ENCODE measurements at regions not wholly inside any gene's neighbourhood (a gene's known extent, or its start where the extent isn't known, plus 50 kb on each side); places are given as distances from the start of the nearest gene placed in this dataset.
"Not testable (repeated sequence)": the region's sequence is repeated elsewhere in the genome, so short reads cannot be mapped to it uniquely, and the experiment has no call there.

DNA sequence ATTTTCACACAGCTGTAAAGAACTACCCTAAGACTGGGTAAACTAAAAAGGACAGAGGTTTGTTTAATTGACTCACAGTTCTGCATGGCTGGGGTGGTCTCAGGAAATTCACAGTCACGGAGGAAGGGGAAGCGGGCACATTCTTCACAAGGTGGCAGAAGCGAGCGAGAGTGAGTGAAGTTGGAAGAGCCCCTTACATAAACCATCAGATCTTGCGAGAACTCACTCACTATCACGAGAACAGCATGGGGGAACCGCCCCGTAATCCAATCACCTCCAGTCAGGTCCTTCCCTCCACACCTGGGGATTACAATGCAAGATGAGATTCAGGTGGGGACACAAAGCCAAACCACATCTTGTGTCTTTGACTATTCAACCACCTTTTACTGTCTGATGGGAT is 700.5 kb downstream of the TENT5A start:
- TF ChIP-seq TAF1 (IDR thresholded peaks at IDR 0.05; ENCODE audit: low read depth, low read length): no peak
- no peak for TF ChIP-seq POLR2AphosphoS5 (IDR thresholded peaks at IDR 0.05; ENCODE audit: low read depth, low read length)
- TF ChIP-seq POLR2A (IDR thresholded peaks at IDR 0.05; ENCODE audit: low read depth, low read length): no peak
- TF ChIP-seq SPI1 (IDR thresholded peaks at IDR 0.05; ENCODE audit: low read depth, low read length): no peak
- TF ChIP-seq PAX5 (IDR thresholded peaks at IDR 0.05; ENCODE audit: insufficient read depth, low read length, severe bottlenecking): no peak
- TF ChIP-seq POU2F2 (IDR thresholded peaks at IDR 0.05; ENCODE audit: low read depth, low read length): no peak
- DNase-seq (ENCODE audit: insufficient read length, low spot score): no peak
- FAIRE-seq: no peak

DNA sequence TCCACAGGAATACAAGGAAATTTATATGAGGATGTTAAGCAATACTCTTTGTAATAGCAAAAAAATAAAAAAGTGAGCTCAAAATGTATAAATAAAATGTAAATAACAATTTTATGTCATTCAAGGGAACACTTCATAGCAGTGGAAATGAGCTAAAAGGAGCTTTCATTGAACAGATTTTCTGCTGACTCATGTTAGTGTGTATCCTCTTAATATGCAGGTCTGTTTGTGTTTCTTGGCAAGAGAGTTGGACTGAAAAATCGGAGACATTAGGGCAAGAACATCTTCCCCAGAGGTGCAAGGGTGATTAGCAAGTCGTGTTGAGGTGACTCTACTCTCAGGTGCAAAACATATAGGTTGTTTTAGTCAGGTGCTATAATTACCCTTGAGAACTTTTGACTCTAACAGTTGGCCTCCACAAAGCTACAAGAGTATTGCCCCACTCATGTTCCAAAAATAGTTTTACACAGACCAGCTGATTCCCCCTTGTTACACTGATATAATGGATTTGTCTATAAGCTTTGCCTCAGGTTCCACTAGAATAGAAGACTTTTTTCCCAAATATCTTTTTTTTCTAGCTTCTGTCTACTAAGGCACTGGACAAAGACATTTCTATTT is 702.9 kb downstream of the TENT5A start:
- DNase-seq (ENCODE audit: insufficient read length, low spot score) (no peak), FAIRE-seq (no peak)
- TF ChIP-seq POLR2AphosphoS5 (IDR thresholded peaks at IDR 0.05; ENCODE audit: low read depth, low read length) (no peak), SPI1 (IDR thresholded peaks at IDR 0.05; ENCODE audit: low read depth, low read length) (no peak), POU2F2 (IDR thresholded peaks at IDR 0.05; ENCODE audit: low read depth, low read length) (no peak), PAX5 (IDR thresholded peaks at IDR 0.05; ENCODE audit: insufficient read depth, low read length, severe bottlenecking) (no peak), TAF1 (IDR thresholded peaks at IDR 0.05; ENCODE audit: low read depth, low read length) (no peak), POLR2A (IDR thresholded peaks at IDR 0.05; ENCODE audit: low read depth, low read length) (no peak)

GRCh38 chr6:81031416-81031815 is 721.1 kb downstream of the TENT5A start:
- no peak for FAIRE-seq
- no peak for DNase-seq (ENCODE audit: insufficient read length, low spot score)
- TF ChIP-seq POLR2A (IDR thresholded peaks at IDR 0.05; ENCODE audit: low read depth, low read length) (no peak), POU2F2 (IDR thresholded peaks at IDR 0.05; ENCODE audit: low read depth, low read length) (no peak), TAF1 (IDR thresholded peaks at IDR 0.05; ENCODE audit: low read depth, low read length) (no peak), SPI1 (IDR thresholded peaks at IDR 0.05; ENCODE audit: low read depth, low read length) (no peak), POLR2AphosphoS5 (IDR thresholded peaks at IDR 0.05; ENCODE audit: low read depth, low read length) (no peak), PAX5 (IDR thresholded peaks at IDR 0.05; ENCODE audit: insufficient read depth, low read length, severe bottlenecking) (no peak)

DNA sequence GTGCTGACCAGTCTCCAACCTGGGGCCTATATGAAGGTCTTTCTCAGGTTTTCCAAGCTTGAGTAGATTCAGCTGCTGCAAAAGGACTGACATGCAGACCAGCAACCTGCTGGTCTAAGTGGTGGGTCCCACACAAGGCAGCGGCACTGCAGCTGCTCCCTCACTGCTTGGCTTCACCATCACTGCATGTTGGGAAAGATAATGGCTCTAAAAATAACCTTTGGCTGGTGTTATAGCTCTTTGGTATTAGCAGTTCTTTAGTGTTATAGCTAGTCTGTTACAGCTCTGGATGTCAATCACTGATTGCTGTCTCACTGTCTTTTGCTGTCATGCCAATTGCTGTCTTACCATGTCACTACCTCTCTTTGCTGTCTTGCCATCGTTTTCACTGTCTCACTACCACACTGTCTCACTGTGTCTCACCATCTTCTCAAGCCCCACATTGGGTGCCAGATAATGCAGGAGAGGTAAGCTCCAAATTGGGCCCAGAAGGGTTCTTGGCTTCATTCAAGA is 726.4 kb downstream of the TENT5A start:
- DNase-seq (ENCODE audit: insufficient read length, low spot score) (no peak), FAIRE-seq (no peak)
- TF ChIP-seq POU2F2 (IDR thresholded peaks at IDR 0.05; ENCODE audit: low read depth, low read length) (no peak), SPI1 (IDR thresholded peaks at IDR 0.05; ENCODE audit: low read depth, low read length) (no peak), TAF1 (IDR thresholded peaks at IDR 0.05; ENCODE audit: low read depth, low read length) (no peak), PAX5 (IDR thresholded peaks at IDR 0.05; ENCODE audit: insufficient read depth, low read length, severe bottlenecking) (no peak), POLR2A (IDR thresholded peaks at IDR 0.05; ENCODE audit: low read depth, low read length) (no peak), POLR2AphosphoS5 (IDR thresholded peaks at IDR 0.05; ENCODE audit: low read depth, low read length) (no peak)

DNA sequence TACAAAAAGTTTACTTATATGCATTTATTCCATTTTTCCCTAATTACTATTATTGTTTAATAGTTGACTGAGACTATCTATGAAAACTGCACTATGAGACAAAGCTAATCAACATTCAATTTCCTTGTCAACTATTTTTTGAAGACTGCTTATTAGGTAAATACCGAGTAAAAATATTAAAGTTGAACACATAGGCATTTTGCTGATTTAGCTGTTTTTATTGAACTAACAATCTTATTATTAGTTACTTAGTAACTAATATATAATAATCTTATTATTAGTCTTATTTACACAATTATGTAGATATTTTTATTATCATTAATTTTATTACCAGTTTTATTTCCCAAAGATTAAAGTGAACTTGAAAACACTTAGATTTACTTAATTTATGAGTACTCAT is 728.8 kb downstream of the TENT5A start:
- no peak for DNase-seq (ENCODE audit: insufficient read length, low spot score)
- no peak for TF ChIP-seq SPI1 (IDR thresholded peaks at IDR 0.05; ENCODE audit: low read depth, low read length)
- TF ChIP-seq POLR2A (IDR thresholded peaks at IDR 0.05; ENCODE audit: low read depth, low read length): no peak
- TF ChIP-seq POLR2AphosphoS5 (IDR thresholded peaks at IDR 0.05; ENCODE audit: low read depth, low read length): no peak
- no peak for TF ChIP-seq PAX5 (IDR thresholded peaks at IDR 0.05; ENCODE audit: insufficient read depth, low read length, severe bottlenecking)
- no peak for TF ChIP-seq POU2F2 (IDR thresholded peaks at IDR 0.05; ENCODE audit: low read depth, low read length)
- TF ChIP-seq TAF1 (IDR thresholded peaks at IDR 0.05; ENCODE audit: low read depth, low read length): no peak
- FAIRE-seq: no peak

GRCh38 chr6:81023007-81023582 is 729.4 kb downstream of the TENT5A start:
- TF ChIP-seq POU2F2 (IDR thresholded peaks at IDR 0.05; ENCODE audit: low read depth, low read length): no peak
- TF ChIP-seq PAX5 (IDR thresholded peaks at IDR 0.05; ENCODE audit: insufficient read depth, low read length, severe bottlenecking): no peak
- no peak for TF ChIP-seq POLR2AphosphoS5 (IDR thresholded peaks at IDR 0.05; ENCODE audit: low read depth, low read length)
- no peak for TF ChIP-seq SPI1 (IDR thresholded peaks at IDR 0.05; ENCODE audit: low read depth, low read length)
- no peak for TF ChIP-seq POLR2A (IDR thresholded peaks at IDR 0.05; ENCODE audit: low read depth, low read length)
- no peak for TF ChIP-seq TAF1 (IDR thresholded peaks at IDR 0.05; ENCODE audit: low read depth, low read length)
- FAIRE-seq (no peak), DNase-seq (ENCODE audit: insufficient read length, low spot score) (no peak)

DNA sequence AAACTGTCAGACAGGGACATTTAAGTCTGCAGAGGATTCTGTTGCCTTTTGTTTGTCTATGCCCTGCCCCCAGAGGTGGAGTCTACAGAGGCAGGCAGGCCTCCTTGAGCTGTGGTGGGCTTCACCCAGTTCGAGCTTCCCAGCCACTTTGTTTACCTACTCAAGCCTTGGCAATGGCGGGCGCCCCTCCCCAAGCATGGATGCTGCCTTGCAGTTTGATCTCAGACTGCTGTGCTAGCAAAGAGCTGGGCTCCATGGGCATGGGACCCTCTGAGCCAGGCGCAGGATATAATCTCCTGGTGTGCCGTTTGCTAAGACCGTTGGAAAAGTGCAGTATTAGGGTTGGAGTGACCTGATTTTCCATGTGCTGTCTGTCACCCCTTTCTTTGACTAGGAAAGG is 734.9 kb downstream of the TENT5A start:
- not testable (repeated sequence) for DNase-seq (ENCODE audit: insufficient read length, low spot score); FAIRE-seq

- no peak for FAIRE-seq
- TF ChIP-seq POLR2AphosphoS5 (IDR thresholded peaks at IDR 0.05; ENCODE audit: low read depth, low read length) (no peak), PAX5 (IDR thresholded peaks at IDR 0.05; ENCODE audit: insufficient read depth, low read length, severe bottlenecking) (no peak), TAF1 (IDR thresholded peaks at IDR 0.05; ENCODE audit: low read depth, low read length) (no peak), POU2F2 (IDR thresholded peaks at IDR 0.05; ENCODE audit: low read depth, low read length) (no peak), POLR2A (IDR thresholded peaks at IDR 0.05; ENCODE audit: low read depth, low read length) (no peak), SPI1 (IDR thresholded peaks at IDR 0.05; ENCODE audit: low read depth, low read length) (no peak)
- DNase-seq (ENCODE audit: insufficient read length, low spot score): no peak
Measured at GRCh38 chr6:81003894-81004293, 748.6 kb downstream of the TENT5A start.

DNA sequence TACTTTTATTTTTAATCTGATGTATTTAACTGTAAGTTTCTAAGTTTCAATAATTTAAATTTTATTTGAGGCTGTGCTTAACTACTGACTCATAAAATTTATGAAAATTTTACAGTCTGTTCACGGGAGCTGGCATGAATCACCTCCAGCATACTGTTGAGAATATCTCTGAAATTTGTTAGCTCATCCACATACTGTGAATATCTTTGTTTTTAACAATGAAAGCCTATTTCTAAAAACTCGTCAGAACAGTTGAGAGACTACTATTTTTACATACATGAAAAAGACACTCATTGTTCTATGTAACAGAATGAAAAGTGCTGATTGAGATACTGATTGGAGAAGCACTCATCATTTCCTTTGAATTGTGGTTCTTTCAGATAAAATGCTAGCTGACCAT is 749.3 kb downstream of the TENT5A start:
- FAIRE-seq (no peak), DNase-seq (ENCODE audit: insufficient read length, low spot score) (no peak)

More for the DNA sequence above, 749.3 kb downstream of the TENT5A start:
- TF ChIP-seq PAX5 (IDR thresholded peaks at IDR 0.05; ENCODE audit: insufficient read depth, low read length, severe bottlenecking): no peak
- TF ChIP-seq SPI1 (IDR thresholded peaks at IDR 0.05; ENCODE audit: low read depth, low read length): no peak
- no peak for TF ChIP-seq POLR2AphosphoS5 (IDR thresholded peaks at IDR 0.05; ENCODE audit: low read depth, low read length)
- no peak for TF ChIP-seq POU2F2 (IDR thresholded peaks at IDR 0.05; ENCODE audit: low read depth, low read length)
- TF ChIP-seq POLR2A (IDR thresholded peaks at IDR 0.05; ENCODE audit: low read depth, low read length): no peak
- TF ChIP-seq TAF1 (IDR thresholded peaks at IDR 0.05; ENCODE audit: low read depth, low read length): no peak

Data from GM12891 (cell line).